Endothelial cell of hepatic sinusoid (primary cell): ENCODE measurements at regions not wholly inside any gene's neighbourhood (a gene's known extent, or its start where the extent isn't known, plus 50 kb on each side); places are given as distances from the start of the nearest gene placed in this dataset.

Experiments
- in situ Hi-C: cut with HindIII; loops from 2 replicates; pipeline ENCODE4 v1.10.0; 2017; ENCODE audit warnings: low sequenced_read_pairs

DNA sequence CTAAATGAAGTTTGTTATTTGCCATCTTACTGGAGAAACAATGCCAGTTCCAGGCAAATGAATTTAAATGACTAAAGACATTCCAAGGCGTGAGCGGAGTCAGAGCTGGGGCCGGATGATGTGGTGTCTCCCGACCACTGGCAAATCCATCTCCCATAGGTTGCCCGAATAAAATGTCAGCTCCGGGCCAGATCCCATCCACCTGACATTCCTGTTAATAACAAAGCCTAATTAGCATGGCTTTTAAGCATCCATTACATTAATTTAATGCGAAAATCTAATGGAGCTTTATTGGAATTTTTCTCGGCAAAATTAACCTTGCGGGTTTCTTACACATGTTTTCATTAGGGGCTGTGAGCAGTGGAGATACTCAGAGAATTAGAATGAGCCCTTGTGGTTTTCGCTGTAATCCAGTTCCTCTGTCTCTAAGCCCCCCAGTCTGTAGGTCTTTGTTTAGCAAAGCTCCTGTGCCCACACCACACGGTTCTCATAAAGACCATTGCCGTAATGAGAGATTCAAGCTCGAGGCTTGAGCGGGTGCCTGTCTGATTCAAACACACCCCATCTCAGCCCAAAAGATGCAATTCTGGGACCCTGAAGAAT lies 123.3 kb downstream of the CCT6B start:
- in situ Hi-C loops, result loop anchor here (5.0 to 25.0 kb wide), 3 partner anchors 206 to 301 kb away; partner anchors contain the start of genes NLE1 and UNC45B

DNA sequence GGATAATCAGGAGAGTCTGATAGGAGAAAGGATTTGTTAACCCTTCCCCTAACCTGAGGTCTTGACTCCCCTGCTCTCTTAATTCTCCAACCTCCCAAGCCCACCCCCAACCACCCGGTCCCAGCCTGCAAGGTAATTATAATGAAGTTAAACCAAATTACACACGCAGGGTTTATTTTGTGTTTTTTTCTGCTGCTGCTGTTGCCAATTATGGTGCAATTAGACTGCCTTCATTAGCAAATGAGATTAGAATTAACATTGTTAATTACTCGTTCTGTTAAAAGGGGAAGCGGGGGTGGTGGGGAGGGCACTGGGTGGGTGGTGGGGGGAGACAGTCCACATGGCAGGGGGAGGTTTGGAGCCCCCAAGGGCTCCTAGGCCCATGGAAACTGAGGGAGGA lies 128.9 kb downstream of the CCT6B start:
- in situ Hi-C loops, result loop anchor here (25.0 kb wide), 2 partner anchors 295 to 305 kb away; partner anchors contain the start of genes NLE1 and UNC45B

DNA sequence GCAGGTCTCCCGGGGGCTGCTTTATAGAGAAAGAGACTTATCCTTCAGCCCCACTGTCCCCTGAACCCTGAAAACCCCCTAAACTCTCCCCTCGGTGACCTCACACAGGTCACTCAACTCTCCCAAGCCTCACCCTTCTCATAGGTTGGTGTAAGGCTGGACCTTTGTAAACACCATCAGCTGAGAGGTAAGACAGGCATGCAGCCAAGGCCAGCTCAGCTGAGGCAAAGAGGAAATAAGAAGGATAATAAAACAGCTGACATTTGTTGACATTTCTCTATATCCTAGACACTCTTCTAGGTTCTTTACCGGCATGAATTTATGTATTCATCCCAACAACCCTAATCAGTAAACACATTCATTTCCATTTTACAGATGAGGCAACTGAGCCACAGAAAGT lies 134.3 kb downstream of the CCT6B start:
- in situ Hi-C loops, result loop anchor here (25.0 kb wide), 2 partner anchors 290 to 310 kb away; partner anchors contain the start of genes NLE1 and UNC45B

GRCh38 chr17:34826332-34826731 lies 134.9 kb downstream of the CCT6B start:
- in situ Hi-C loops, result loop anchor here (25.0 kb wide), 2 partner anchors 289 to 311 kb away; partner anchors contain the start of genes NLE1 and UNC45B

DNA sequence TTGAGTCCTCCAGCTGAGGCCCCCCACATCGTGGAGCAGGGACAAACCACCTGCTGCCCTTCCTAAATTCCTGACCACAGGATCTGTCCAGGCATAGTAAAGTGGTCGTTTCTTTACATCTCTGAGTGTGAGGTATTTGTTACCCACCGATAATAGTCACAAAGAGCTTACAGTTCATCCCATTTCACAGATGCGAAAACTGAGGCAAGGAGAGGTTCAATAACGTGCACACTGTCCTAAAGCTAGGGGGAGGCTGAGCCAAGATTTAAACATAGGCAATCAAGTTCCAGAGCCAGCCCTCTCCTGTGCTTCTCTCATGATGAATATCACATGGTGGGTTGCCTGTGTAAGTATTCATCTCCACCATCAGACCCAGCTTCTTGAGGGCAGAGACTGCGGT lies 135.4 kb downstream of the CCT6B start:
- in situ Hi-C loops, result loop anchor here (25.0 kb wide), 2 partner anchors 289 to 311 kb away; partner anchors contain the start of genes NLE1 and UNC45B

DNA sequence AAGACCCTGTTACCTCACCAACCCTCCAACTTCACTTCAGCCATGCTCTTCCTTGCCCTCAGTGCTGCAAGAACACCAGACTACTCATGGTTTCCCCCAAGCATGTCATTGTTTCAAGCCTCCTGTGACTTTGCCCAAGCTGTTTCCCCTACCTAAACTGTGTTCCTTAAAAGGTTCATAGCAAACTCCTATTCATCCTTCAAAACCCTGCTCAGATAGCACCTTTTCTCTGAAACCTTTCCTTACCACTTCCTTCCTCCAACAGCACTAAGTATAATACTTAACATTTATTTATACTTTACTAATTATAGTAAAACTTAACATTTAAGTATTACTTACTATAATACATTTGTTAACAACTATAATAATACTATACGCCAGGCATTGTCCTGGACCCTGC lies 136.2 kb downstream of the CCT6B start:
- in situ Hi-C loops, result loop anchor here (25.0 kb wide), 2 partner anchors 288 to 312 kb away; partner anchors contain the start of genes NLE1 and UNC45B

- in situ Hi-C loops, result no loop called here
These were observed 138.2 kb downstream of the CCT6B start for GRCh38 chr17:34823023-34823422.

DNA sequence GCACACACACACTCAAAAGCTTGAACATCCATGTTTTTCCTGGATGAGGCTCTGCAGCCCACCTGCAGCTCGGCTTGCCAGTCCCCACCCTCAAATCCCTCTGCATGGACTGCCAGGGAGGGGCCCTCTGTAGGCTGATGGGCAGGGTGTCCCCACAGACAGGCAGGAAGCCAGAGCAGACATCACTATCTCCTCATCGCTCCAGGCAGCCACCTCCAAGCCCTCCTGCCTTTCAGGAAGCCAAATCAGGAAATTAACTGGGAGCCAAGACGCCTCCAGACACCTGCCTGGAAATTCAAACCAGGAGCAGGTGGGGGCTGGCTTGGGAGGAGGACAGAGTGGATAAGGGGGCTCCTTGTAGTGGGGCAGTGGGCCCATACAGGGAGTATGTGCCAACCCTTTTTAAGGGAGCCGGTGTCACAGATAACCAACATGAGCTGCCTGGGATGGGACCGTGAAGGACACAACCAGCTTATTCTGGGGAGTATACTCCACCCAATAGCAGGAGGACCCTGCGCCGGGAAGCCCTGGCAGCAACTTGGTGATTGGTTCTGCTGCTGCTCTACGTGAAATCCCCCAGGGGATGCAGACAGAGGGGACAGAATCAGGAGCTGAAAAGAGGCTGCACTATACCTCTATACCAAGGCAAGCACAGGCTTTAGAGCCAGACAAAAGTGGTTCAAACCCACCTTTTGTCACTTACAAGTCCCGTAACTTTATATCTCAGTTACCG lies 139.1 kb downstream of the CCT6B start:
- in situ Hi-C loops, result no loop called here

- in situ Hi-C loops, result no loop called here
These were observed 140.3 kb downstream of the CCT6B start for GRCh38 chr17:34820922-34821321.

DNA sequence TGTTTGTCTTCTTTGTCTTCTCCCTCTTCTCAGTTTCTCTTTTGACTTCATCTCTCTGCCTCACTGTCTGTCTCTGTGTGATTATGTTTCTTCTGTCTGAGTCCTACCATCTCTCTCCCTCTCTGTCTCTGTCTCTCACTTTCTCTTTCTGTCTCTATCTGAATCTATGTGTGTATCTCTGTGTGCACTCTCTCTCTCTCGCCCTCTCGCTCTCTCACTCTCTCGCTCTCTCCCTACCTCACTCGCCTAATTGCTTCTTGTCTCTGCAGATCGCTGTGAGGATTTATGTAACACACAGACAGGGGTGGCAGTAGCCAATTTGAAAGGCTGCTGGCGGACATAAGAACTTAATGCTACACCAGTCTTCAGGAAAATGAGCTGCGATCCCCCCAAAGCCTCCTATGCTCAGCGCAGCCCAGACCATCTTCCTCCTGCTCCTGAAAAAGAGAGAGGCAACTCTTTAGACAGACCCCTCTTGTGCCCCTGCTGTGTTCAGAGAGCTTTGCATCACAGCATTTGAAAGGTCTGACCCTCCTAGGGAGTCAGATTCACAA lies 140.9 kb downstream of the CCT6B start:
- in situ Hi-C loops, result no loop called here

- in situ Hi-C loops, result no loop called here
These were observed 143.8 kb downstream of the CCT6B start for GRCh38 chr17:34817252-34818035.

DNA sequence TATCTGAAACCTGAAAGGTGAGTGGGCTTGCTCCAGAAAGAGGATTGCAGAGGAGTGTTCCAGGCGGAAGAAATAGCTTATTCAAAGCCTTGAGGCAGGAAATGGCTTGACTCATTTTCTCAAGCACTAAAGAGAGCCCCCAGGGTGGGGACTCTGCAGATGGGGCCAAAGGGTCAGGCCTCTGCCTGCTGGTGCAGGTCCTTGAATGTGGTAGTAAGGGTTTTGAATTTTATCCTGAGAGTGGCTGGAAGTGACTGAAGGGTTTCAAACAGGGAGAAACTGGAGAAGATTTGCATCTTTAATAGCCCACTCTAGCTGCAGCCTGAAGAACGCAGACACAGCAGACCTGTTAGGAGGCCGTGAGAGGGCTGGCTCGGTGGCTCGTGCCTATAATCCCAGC lies 144.4 kb downstream of the CCT6B start:
- in situ Hi-C loops, result no loop called here

GRCh38 chr17:34813290-34813689 lies 148.0 kb downstream of the CCT6B start:
- in situ Hi-C loops, result loop anchor here (5.0 kb wide), 1 partner anchor 181 kb away; no protein-coding TSS in a partner anchor

DNA sequence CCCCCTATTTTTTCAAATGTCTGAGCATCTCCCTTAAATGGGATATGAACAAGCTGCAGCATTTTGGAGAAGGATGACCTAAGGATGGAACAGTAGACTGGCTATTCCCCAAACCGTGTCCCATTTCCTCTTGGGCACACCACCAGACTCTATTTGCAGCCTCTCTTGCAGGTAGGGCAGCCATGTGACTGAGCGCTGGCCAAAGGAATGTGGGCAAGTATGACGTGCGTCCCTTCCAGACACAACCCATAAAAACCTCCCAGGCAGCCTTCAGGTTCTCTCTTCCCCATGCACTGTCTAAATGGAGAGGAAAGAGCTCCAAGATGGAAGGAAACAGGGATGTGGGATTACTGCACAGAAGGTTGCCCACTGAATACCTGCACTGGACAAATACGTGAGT lies 149.7 kb downstream of the CCT6B start:
- in situ Hi-C loops, result loop anchor here (5.0 kb wide), 1 partner anchor 179 kb away; no protein-coding TSS in a partner anchor

DNA sequence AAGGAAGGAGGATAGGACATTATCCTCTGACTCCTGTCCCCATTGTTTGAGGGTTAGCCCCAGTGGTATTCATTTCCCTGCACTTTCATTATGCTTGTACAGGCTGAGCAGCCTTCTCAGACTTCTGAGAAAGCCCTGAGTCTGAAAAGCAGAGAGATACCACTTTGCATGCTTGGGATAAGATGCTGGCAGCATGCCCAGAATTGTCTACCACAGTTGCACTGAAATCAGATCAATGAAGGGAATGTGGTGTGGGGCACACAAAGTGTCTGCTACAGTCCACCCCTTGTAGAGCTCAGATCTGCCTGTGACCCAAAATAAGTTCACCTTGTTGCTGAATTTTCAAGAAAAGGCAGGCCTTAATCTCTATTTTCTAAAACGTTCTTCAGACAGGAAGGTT lies 160.6 kb downstream of the CCT6B start:
- in situ Hi-C loops, result no loop called here

DNA sequence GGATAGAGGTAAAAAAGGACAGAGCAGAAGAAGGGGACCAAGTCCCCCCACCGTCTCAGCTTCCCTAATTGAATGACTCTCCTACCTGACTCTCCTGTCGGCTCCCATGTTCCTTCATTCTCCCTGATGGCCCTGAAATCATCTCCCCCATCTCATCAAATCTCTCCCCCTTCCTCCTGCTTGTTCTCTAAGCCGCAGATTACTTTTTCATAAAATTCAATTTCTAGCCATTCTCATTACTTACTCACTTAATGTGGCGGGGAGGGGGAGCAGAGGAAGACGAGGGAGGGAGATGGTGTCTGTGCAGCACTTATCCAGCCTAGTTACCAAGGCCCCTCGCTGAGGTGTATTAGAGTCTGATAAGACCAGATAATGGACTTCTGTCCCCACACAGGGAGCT lies 161.5 kb downstream of the CCT6B start:
- in situ Hi-C loops, result no loop called here

GRCh38 chr17:34798581-34798980 lies 162.7 kb downstream of the CCT6B start:
- in situ Hi-C loops, result no loop called here

- in situ Hi-C loops, result no loop called here
These were observed 163.5 kb downstream of the CCT6B start for GRCh38 chr17:34797720-34798119.

- in situ Hi-C loops, result no loop called here
These were observed 167.9 kb downstream of the CCT6B start for GRCh38 chr17:34793231-34793908.

DNA sequence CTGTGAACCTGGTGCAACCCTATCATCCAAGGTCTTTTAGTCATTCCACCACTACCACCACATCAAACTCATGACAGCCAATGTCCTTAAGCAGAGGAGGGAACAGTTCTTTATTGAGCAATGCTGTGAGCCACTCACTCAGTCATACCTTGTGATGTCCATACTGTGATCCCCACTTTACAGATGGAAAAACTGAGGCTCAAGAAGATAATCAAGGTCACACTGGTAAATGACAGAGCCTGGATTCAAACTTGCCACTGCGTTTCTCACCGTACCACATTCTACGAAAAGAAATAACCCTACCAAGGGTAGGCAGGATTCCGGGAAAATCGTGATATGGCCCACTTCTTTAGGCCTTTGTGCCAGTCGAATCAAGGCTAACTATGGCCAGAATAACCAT lies 172.6 kb downstream of the CCT6B start:
- in situ Hi-C loops, result loop anchor here (5.0 to 10.0 kb wide), 3 partner anchors 46 to 89 kb away; no protein-coding TSS in a partner anchor
